ENCODE measurements at regions not wholly inside any gene's neighbourhood (a gene's known extent, or its start where the extent isn't known, plus 50 kb on each side); places are given as distances from the start of the nearest gene placed in this dataset.

- TF ChIP-seq CTCF (conservative IDR thresholded peaks at IDR 0.05; ENCODE audit: low read length) (no peak), EZH2phosphoT487 (IDR thresholded peaks at IDR 0.05; ENCODE audit: borderline replicate concordance) (no peak)
Measured at GRCh38 chr20:11716945-11717248, 200.8 kb upstream of the BTBD3 start.
